Kidney (tissue), 13 donors: ENCODE measurements at regions not wholly inside any gene's neighbourhood (a gene's known extent, or its start where the extent isn't known, plus 50 kb on each side); places are given as distances from the start of the nearest gene placed in this dataset.

Experiments used
- DNase-seq, 5 donors: peaks; one replicate each; pipeline ENCODE4 v3.0.0-alpha.2; 2013 to 2020
- FAIRE-seq: peaks from 2 replicates; lab custom pipeline; 2012; peaks lifted over from hg19 to GRCh38; lab: Jason Lieb, UNC
- H3K27ac ChIP-seq, 2 donors: one replicate each; pipeline ENCODE4 v1.7.0; 2013; ENCODE audit warnings: low read depth in 2 of 2, low read length in 2 of 2, inconsistent platforms in 1 of 2
- H3K27me3 ChIP-seq: one replicate; pipeline ENCODE4 v1.7.1; 2013; ENCODE audit warnings: low read length, inconsistent platforms; ENCODE audit not compliant: control insufficient read depth, insufficient read depth
- H3K36me3 ChIP-seq, 3 donors: one replicate each; pipeline versions ENCODE4 v1.7.0 to v1.7.1; 2013; ENCODE audit warnings: low read length in 3 of 3, control low read depth in 1 of 3, inconsistent platforms in 1 of 3; ENCODE audit not compliant: insufficient read depth in 3 of 3, control insufficient read depth in 2 of 3
- H3K4me1 ChIP-seq, 3 donors: one replicate each; pipeline versions ENCODE4 v1.7.0 to v1.7.1; 2013; ENCODE audit warnings: low read length in 3 of 3, inconsistent platforms in 1 of 3, low read depth in 1 of 3; ENCODE audit not compliant: control insufficient read depth in 2 of 3, insufficient read depth in 2 of 3
- H3K4me3 ChIP-seq, 3 donors: one replicate each; pipeline versions ENCODE4 v1.7.0 to v1.8.1; 2013; ENCODE audit warnings: low read length in 3 of 3, control low read depth in 1 of 3, inconsistent platforms in 1 of 3
- H3K9ac ChIP-seq, 3 donors: one replicate each; pipeline versions ENCODE4 v1.7.0 to v1.7.1; 2013; ENCODE audit warnings: low read length in 3 of 3, control low read depth in 1 of 3, inconsistent platforms in 1 of 3
- H3K9me3 ChIP-seq, 3 donors: one replicate each; pipeline versions ENCODE4 v1.7.0 to v1.7.1; 2013; ENCODE audit warnings: low read length in 3 of 3, control low read depth in 1 of 3, inconsistent platforms in 1 of 3; ENCODE audit not compliant: control insufficient read depth in 2 of 3, insufficient read depth in 1 of 3
- intact Hi-C: fragments of 100-400 bp; cut with DNase I; formaldehyde crosslinking; loops from one replicate; pipeline ENCODE4 v1.11.1; 2022
- TF ChIP-seq, protein P1 (sequence below): IDR thresholded peaks from 3 replicates; pipeline ENCODE4 v1.5.1; 2012; ENCODE audit warnings: mild to moderate bottlenecking, moderate library complexity, borderline replicate concordance; ENCODE audit not compliant: insufficient read depth; ENCODE audit errors: extremely low read depth
- donor health status: control.
- donor health status: control.
- donor health status: control.
- donor health status: control.
- donor health status: control.
- donor health status: DM: yes; HTN: yes; CAD: no.
- donor health status: Normal renal cell carcinoma (clear cell type).

DNA sequence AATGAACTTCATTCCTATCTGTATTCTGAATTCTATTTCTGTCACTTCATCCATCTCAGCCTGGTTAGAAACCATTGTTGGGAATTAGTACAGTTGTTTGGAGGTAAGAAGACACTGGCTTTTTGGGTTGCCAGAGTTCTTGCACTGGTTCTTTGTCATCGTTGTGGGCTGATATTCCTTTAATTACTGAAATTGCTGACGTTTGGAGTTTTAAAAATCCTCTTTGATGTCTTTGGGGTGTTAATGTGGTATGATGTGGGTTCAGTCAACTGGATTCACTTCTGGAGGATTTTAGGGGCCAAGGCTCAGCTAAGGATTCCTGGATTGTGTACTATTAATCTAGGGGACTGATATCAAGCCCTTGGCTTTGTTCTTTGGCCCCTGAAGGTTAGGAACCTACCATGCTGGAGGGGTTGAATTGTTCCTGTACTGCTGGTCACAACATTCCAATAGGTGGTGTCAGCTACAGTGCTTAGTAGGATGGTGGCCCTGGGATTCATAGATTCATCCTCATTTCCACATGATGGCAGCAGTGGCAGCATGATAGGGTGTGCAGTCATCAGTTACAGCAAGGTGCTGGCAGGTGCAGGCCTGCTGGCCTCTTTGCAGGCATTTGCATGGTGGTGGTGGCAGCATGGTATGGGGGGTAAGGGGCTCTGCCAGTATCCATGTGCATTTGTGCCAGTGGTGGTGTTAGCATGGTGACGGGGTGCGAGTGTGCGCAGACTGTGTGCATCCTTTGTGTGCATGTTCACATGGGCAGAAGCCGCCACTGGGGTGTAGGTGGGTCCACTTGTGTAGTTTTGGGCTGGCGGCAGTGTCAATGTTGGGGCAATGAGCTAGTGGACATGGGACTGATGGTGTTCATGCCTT is 301.3 kb downstream of the TEX13C start:
- Histone ChIP-seq H3K4me1 (no peaks in the 10 kb centered on the region), H3K27ac (no peak overlapping the region), H3K9ac (no peak overlapping the region), H3K27me3 (no peaks in the 10 kb centered on the region), H3K9me3 (no peaks in the 10 kb centered on the region), H3K4me3 (no peak overlapping the region), H3K36me3 (no peaks in the 10 kb centered on the region)
- peak in 1 of 5 donors; percentile 46 for DNase-seq
- intact Hi-C loops, result no loop called here
- no peak for FAIRE-seq
- TF ChIP-seq, protein P1, sequence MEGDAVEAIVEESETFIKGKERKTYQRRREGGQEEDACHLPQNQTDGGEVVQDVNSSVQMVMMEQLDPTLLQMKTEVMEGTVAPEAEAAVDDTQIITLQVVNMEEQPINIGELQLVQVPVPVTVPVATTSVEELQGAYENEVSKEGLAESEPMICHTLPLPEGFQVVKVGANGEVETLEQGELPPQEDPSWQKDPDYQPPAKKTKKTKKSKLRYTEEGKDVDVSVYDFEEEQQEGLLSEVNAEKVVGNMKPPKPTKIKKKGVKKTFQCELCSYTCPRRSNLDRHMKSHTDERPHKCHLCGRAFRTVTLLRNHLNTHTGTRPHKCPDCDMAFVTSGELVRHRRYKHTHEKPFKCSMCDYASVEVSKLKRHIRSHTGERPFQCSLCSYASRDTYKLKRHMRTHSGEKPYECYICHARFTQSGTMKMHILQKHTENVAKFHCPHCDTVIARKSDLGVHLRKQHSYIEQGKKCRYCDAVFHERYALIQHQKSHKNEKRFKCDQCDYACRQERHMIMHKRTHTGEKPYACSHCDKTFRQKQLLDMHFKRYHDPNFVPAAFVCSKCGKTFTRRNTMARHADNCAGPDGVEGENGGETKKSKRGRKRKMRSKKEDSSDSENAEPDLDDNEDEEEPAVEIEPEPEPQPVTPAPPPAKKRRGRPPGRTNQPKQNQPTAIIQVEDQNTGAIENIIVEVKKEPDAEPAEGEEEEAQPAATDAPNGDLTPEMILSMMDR, result no peak

DNA sequence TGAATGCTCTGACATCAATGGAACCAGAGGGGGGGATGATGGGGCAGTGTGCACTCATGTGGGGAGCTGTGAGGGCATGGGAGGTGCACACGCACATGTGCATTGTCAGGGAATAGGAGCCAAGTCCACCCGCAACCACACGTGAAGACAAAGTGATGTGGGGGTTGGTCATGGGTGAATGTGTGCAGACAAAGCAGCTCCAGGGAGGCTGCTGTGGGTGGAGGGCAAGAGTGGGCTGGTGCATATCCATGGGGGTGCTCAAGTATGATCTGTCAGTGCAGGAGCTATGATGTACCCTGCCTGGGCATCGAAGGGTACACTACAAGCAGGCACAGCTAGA is 301.9 kb downstream of the TEX13C start:
- DNase-seq (no peak), FAIRE-seq (no peak)
- intact Hi-C loops, result no loop called here
- Histone ChIP-seq H3K27me3 (no peaks in the 10 kb centered on the region), H3K9me3 (no peaks in the 10 kb centered on the region), H3K4me1 (no peaks in the 10 kb centered on the region), H3K9ac (no peak overlapping the region), H3K36me3 (no peaks in the 10 kb centered on the region), H3K27ac (no peak overlapping the region), H3K4me3 (no peak overlapping the region)
- TF ChIP-seq, protein P1, result no peak

DNA sequence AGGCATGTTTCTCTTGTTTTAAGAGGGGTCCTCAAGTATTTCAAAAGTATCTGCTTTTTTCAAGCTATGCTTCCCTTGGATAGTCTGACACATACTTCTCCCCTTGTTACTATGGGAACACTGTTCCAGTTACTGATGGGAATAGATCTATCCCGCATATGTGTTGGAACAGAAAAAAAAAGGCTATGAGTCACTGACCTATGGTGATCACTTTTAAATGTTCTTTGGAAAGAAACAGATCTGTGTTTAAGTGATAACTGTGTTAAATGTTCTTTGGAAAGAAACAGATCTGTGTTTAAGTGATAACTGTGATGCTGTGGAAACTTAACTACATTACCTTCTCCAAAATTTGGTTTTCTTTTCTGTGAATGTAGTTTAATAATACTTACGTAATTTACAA is 303.2 kb downstream of the TEX13C start:
- Histone ChIP-seq H3K27ac (no peak overlapping the region), H3K36me3 (no peaks in the 10 kb centered on the region), H3K27me3 (no peaks in the 10 kb centered on the region), H3K4me3 (no peak overlapping the region), H3K4me1 (no peaks in the 10 kb centered on the region), H3K9me3 (no peaks in the 10 kb centered on the region), H3K9ac (no peak overlapping the region)
- TF ChIP-seq, protein P1, result no peak
- no peak for DNase-seq
- FAIRE-seq, result peak; percentile 84
- intact Hi-C loops, result no loop called here

DNA sequence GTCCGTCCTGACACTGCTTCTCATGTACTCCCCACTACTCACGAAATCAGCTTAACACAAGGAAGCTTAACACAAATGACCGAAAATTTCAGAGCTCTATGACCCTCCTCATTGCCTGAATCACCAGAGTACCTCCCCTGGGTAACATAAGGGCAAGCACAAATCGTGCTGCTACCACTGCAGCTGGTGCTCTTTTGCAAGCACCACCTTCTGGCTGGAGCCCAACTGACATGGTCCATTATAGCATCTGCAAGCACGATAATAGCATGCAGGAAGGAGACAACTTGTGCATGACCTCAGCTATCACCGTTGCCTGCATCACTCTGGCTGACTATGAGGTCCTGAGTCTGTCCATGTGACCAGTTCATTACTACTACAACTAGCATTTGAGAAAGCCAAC is 308.0 kb downstream of the TEX13C start:
- TF ChIP-seq, protein P1, result no peak
- DNase-seq (no peak), FAIRE-seq (no peak)
- no peaks in the 10 kb centered on the region for H3K4me1 ChIP-seq
- no peak overlapping the region for H3K4me3 ChIP-seq
- no peak overlapping the region for H3K9ac ChIP-seq
- H3K36me3 ChIP-seq, result no peaks in the 10 kb centered on the region
- H3K27ac ChIP-seq, result no peak overlapping the region
- intact Hi-C loops, result no loop called here
- H3K9me3 ChIP-seq, result no peaks in the 10 kb centered on the region
- H3K27me3 ChIP-seq, result no peaks in the 10 kb centered on the region
